IMR-90 (cell line): ENCODE measurements at regions not wholly inside any gene's neighbourhood (a gene's known extent, or its start where the extent isn't known, plus 50 kb on each side); places are given as distances from the start of the nearest gene placed in this dataset.

ENCODE experiments used
- ATAC-seq: fragments of 200-7000 bp; cut with Tn5 transposase; 2 replicates; pipeline ENCODE4 v1.9.1; 2020; ENCODE audit warnings: low read depth, mild to moderate bottlenecking, moderate library complexity
- BruUV-seq: library from RNA; stranded (reverse); fragments of 400-500 nt; replicated peaks from 2 replicates; lab custom pipeline; 2021; lab: Mats Ljungman, UMichigan
- CTCF ChIA-PET: fragments of 300-600 bp; formaldehyde crosslinking; extraction: SDS; loops from one replicate; lab custom pipeline; 2021; ENCODE audit warnings: antibody characterized with exemption; lab: Yijun Ruan, JAX
- POLR2A ChIA-PET: fragments of 300-600 bp; sonication (Branson Sonifier 250); formaldehyde crosslinking; loops from one replicate; lab custom pipeline; 2022; ENCODE audit warnings: antibody characterized with exemption; ENCODE audit not compliant: unreplicated experiment; lab: Charles Lee
- DNase-seq: peaks from one replicate; pipeline ENCODE4 v3.0.0; 2013
- H2AFZ ChIP-seq: replicated peaks from 2 replicates; pipeline ENCODE3; 2013; ENCODE audit warnings: low read length, mild to moderate bottlenecking; ENCODE audit not compliant: poor library complexity
- H2AK5ac ChIP-seq: 2 replicates; pipeline ENCODE4 v1.6.1; 2013; ENCODE audit warnings: low read depth, low read length, inconsistent platforms
- H2AK9ac ChIP-seq: replicated peaks from 2 replicates; pipeline ENCODE3; 2013; ENCODE audit warnings: mild to moderate bottlenecking, low read depth, low read length, moderate library complexity; ENCODE audit not compliant: poor library complexity
- H2BK120ac ChIP-seq: 2 replicates; pipeline ENCODE4 v1.6.1; 2013; ENCODE audit warnings: low read depth, low read length, inconsistent platforms
- H2BK15ac ChIP-seq: 3 replicates; pipeline ENCODE4 v1.6.1; 2013; ENCODE audit warnings: low read depth, low read length, inconsistent platforms
- H2BK20ac ChIP-seq: 2 replicates; pipeline ENCODE4 v1.6.1; 2013; ENCODE audit warnings: low read depth, mild to moderate bottlenecking, inconsistent platforms, low read length, moderate library complexity
- H2BK5ac ChIP-seq: 2 replicates; pipeline ENCODE4 v1.6.1; 2013; ENCODE audit warnings: mild to moderate bottlenecking, low read depth, low read length, inconsistent platforms; ENCODE audit not compliant: poor library complexity, severe bottlenecking
- H3K14ac ChIP-seq: replicated peaks from 2 replicates; pipeline ENCODE4 v1.6.1; 2013; ENCODE audit warnings: low read depth, low read length, inconsistent platforms
- H3K18ac ChIP-seq: 2 replicates; pipeline ENCODE4 v1.6.1; 2013; ENCODE audit warnings: low read depth, low read length, control low read depth
- H3K23ac ChIP-seq: 2 replicates; pipeline ENCODE4 v1.6.1; 2013; ENCODE audit warnings: low read depth, low read length, inconsistent platforms
- H3K27ac ChIP-seq: 2 replicates; pipeline ENCODE4 v1.5.1; 2013; ENCODE audit warnings: mild to moderate bottlenecking, control low read depth, low read length; ENCODE audit not compliant: insufficient read depth
- H3K27me3 ChIP-seq: 2 replicates; pipeline ENCODE4 v1.6.1; 2013; ENCODE audit warnings: low read length; ENCODE audit not compliant: control insufficient read depth, insufficient read depth
- H3K36me3 ChIP-seq: 2 replicates; pipeline ENCODE4 v1.6.1; 2013; ENCODE audit warnings: low read length, mixed read lengths; ENCODE audit not compliant: control insufficient read depth, insufficient read depth
- H3K4ac ChIP-seq: 2 replicates; pipeline ENCODE4 v1.6.1; 2013; ENCODE audit warnings: low read depth, low read length, inconsistent platforms
- H3K4me1 ChIP-seq: 2 replicates; pipeline ENCODE4 v1.6.1; 2013; ENCODE audit warnings: low read length, mixed read lengths; ENCODE audit not compliant: control insufficient read depth, insufficient read depth
- H3K4me2 ChIP-seq: 2 replicates; pipeline ENCODE4 v1.6.1; 2013; ENCODE audit warnings: low read depth, mild to moderate bottlenecking, control low read depth, low read length, moderate library complexity
- H3K4me3 ChIP-seq: 2 replicates; pipeline ENCODE4 v1.5.1; 2013; ENCODE audit warnings: low read depth, mild to moderate bottlenecking, control low read depth, low read length, moderate library complexity; ENCODE audit not compliant: insufficient read depth
- H3K56ac ChIP-seq: 2 replicates; pipeline ENCODE4 v1.6.1; 2013; ENCODE audit warnings: low read length, inconsistent platforms; ENCODE audit not compliant: insufficient read depth; ENCODE audit errors: extremely low read depth
- H3K79me1 ChIP-seq, 2 experiments: 2 replicates each; pipeline ENCODE4 v1.6.1; 2013; ENCODE audit warnings: low read length in 2 of 2, inconsistent platforms in 1 of 2, low read depth in 1 of 2
- H3K9ac ChIP-seq: 2 replicates; pipeline ENCODE4 v1.6.1; 2013; ENCODE audit warnings: low read depth, low read length, control low read depth
- H3K9me1 ChIP-seq: 2 replicates; pipeline ENCODE4 v1.6.1; 2013; ENCODE audit warnings: low read length, inconsistent platforms; ENCODE audit not compliant: insufficient read depth
- H3K9me3 ChIP-seq: 2 replicates; pipeline ENCODE4 v1.6.1; 2013; ENCODE audit warnings: low read length; ENCODE audit not compliant: control insufficient read depth, insufficient read depth
- H4K20me1 ChIP-seq: 2 replicates; pipeline ENCODE4 v1.6.1; 2013; ENCODE audit warnings: low read length, inconsistent platforms; ENCODE audit not compliant: insufficient read depth
- H4K5ac ChIP-seq: 2 replicates; pipeline ENCODE4 v1.6.1; 2013; ENCODE audit warnings: mild to moderate bottlenecking, low read depth, low read length, control low read depth
- H4K8ac ChIP-seq, 2 experiments: 2 replicates each; pipeline ENCODE4 v1.6.1; 2013; ENCODE audit warnings: low read depth in 2 of 2, low read length in 2 of 2, control low read depth in 1 of 2, inconsistent platforms in 1 of 2
- H4K91ac ChIP-seq: 2 replicates; pipeline ENCODE4 v1.6.1; 2013; ENCODE audit warnings: low read depth, low read length, inconsistent platforms; ENCODE audit not compliant: insufficient read depth
- CEBPB ChIP-seq: IDR thresholded peaks from 2 replicates; pipeline ENCODE4 v1.6.1; 2012; ENCODE audit warnings: low read depth, low read length, improper control_type of control experiment
- CTCF ChIP-seq: conservative IDR thresholded peaks from 2 replicates; pipeline ENCODE4 v1.5.1; 2012; ENCODE audit warnings: mild to moderate bottlenecking, low read depth, low read length, improper control_type of control experiment
- ELK1 ChIP-seq: fragments of 150-350 bp; IDR thresholded peaks from 2 replicates; pipeline ENCODE4 v1.6.1; 2016; ENCODE audit warnings: low read depth, mild to moderate bottlenecking, low read length, moderate library complexity, borderline replicate concordance
- FOS ChIP-seq: fragments of 150-350 bp; IDR thresholded peaks from 2 replicates; pipeline ENCODE4 v1.6.1; 2016; ENCODE audit warnings: low read depth, low read length
- MAFK ChIP-seq: IDR thresholded peaks from 2 replicates; pipeline ENCODE4 v1.6.1; 2012; ENCODE audit warnings: low read depth, low read length, improper control_type of control experiment
- MAZ ChIP-seq: IDR thresholded peaks from 2 replicates; pipeline ENCODE4 v1.6.1; 2012; ENCODE audit warnings: low read depth, mild to moderate bottlenecking, low read length, improper control_type of control experiment, moderate library complexity, borderline replicate concordance
- RFX5 ChIP-seq: IDR thresholded peaks from 2 replicates; pipeline ENCODE4 v1.8.0; 2012; ENCODE audit warnings: low read depth, mild to moderate bottlenecking, low read length, moderate library complexity
- SMC3 ChIP-seq: fragments of 150-350 bp; IDR thresholded peaks from 2 replicates; pipeline ENCODE4 v1.6.1; 2016; ENCODE audit warnings: low read depth, mild to moderate bottlenecking, antibody characterized with exemption, low read length, moderate library complexity
- WGBS, 2 experiments: methylation state at CpG; one replicate each; pipeline versions ENCODE4 v1.1.5 to v1.1.7; 2013; ENCODE audit warnings: missing lambda C conversion rate in 2 of 2; ENCODE audit not compliant: insufficient read length in 1 of 2; ENCODE audit errors: extremely low coverage in 2 of 2; 5-methylcytosine and 5-hydroxymethylcytosine counted together
- dilution Hi-C: fragments of 300-500 bp; cut with HindIII; formaldehyde crosslinking; loops from one replicate; pipeline ENCODE4 v1.14.3; 2018; ENCODE audit warnings: low sequenced_read_pairs; ENCODE audit not compliant: unreplicated experiment
- in situ Hi-C: fragments of 300-500 bp; cut with MboI; formaldehyde crosslinking; loops from 3 replicates; pipeline ENCODE4 v1.14.3; 2019; ENCODE audit warnings: low sequenced_read_pairs, inconsistent platforms, mixed read lengths
- intact Hi-C: fragments of 100-400 bp; cut with micrococcal nuclease; formaldehyde crosslinking; loops from 2 replicates; pipeline ENCODE4 v1.10.0; 2022

- no peaks in the 10 kb centered on the region for H3K9me1 ChIP-seq
- no peak overlapping the region for H2AFZ ChIP-seq
- no peak overlapping the region for H2BK20ac ChIP-seq
- no peaks in the 10 kb centered on the region for H3K27me3 ChIP-seq
- DNase-seq (no peak), ATAC-seq (no peak)
- intact Hi-C loops = no loop called here
- no TSS peak for BruUV-seq
- dilution Hi-C loops = no loop called here
- H2BK5ac ChIP-seq = no peak overlapping the region
- no peak overlapping the region for H3K4ac ChIP-seq
- no peaks in the 10 kb centered on the region for H3K36me3 ChIP-seq
- no peak overlapping the region for H3K56ac ChIP-seq
- H3K79me1 ChIP-seq = no peaks in the 10 kb centered on the region
- H4K20me1 ChIP-seq = no peaks in the 10 kb centered on the region
- no peak overlapping the region for H3K14ac ChIP-seq
- no peak overlapping the region for H3K9ac ChIP-seq
- no peak overlapping the region for H4K91ac ChIP-seq
- no peaks in the 10 kb centered on the region for H3K4me1 ChIP-seq
- POLR2A ChIA-PET = no interaction called here
- CTCF ChIA-PET = no interaction called here
- no peak overlapping the region for H3K4me3 ChIP-seq
- no peak overlapping the region for H3K4me2 ChIP-seq
- no peak overlapping the region for H3K18ac ChIP-seq
- no peak for TF ChIP-seq RFX5
- no peak for TF ChIP-seq CTCF
- TF ChIP-seq ELK1 = no peak
- TF ChIP-seq MAZ = no peak
- TF ChIP-seq FOS = no peak
- no peak for TF ChIP-seq CEBPB
- TF ChIP-seq SMC3 = no peak
- TF ChIP-seq MAFK = no peak
- no peak overlapping the region for H2BK120ac ChIP-seq
- in situ Hi-C loops = no loop called here
- H2AK9ac ChIP-seq = no peak overlapping the region
- no CpG with 5 or more reads among the region's 3 CpGs for WGBS, 2 experiments
- no peak overlapping the region for H4K8ac ChIP-seq
- no peak overlapping the region for H3K27ac ChIP-seq
- no peak overlapping the region for H3K23ac ChIP-seq
- H2AK5ac ChIP-seq = no peak overlapping the region
- H3K9me3 ChIP-seq = no peaks in the 10 kb centered on the region
- H2BK15ac ChIP-seq = no peak overlapping the region
- no peak overlapping the region for H4K5ac ChIP-seq
Measured at GRCh38 chr7:24440892-24441291, 132.4 kb upstream of the PALS2 start.
